ENCODE measurements at regions not wholly inside any gene's neighbourhood (a gene's known extent, or its start where the extent isn't known, plus 50 kb on each side); places are given as distances from the start of the nearest gene placed in this dataset.
"Not testable (repeated sequence)": the region's sequence is repeated elsewhere in the genome, so short reads cannot be mapped to it uniquely, and the experiment has no call there.

DNA sequence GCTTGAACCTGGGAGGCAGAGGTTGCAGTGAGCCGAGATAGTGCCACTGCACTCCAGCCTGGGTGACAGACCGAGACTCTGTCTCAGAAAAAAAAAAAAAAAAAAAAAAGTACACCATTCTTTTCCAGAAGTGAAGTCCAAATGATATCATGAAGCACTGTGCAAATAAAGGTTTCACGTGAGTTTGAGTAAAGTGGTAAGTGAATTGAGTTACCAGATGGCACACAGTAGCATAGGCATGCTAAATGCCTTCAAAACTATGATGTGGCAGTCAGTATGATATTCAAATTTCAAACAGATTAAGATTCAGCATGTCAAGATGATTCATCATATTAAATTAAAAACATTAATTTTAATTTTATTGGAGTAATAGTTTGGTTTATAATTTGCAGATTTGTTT is 195.2 kb downstream of the TAF11L14 start:
- no peak for FAIRE-seq

DNA sequence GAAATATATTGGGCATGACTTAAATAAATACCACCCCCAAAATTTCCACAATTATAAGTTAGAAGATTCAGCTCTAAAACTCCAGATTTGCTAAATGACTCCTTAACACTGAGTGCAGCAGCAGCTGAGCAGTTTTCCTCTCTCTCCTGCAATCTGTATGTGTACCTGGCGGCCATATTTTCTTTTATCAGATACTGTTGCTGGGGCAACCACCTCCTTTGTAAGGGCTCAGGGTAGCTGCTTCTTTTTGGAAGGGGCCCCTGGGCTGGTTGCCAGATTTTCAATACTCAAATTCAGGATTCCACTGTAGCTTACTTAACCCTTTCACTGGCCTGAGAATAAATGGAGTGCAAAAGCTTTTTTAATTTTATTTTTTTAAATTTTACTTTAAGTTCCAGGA is 197.0 kb downstream of the TAF11L14 start:
- no peak for FAIRE-seq

GRCh38 chr5:17832949-17833745 is 198.9 kb downstream of the TAF11L14 start:
- no peak for FAIRE-seq

GRCh38 chr5:17837757-17838156 is 203.5 kb downstream of the TAF11L14 start:
- no peak for FAIRE-seq

- no peak for FAIRE-seq
These were observed 204.2 kb downstream of the TAF11L14 start for GRCh38 chr5:17838469-17838868.

- no peak for FAIRE-seq
These were observed 205.6 kb downstream of the TAF11L14 start for GRCh38 chr5:17839848-17840247.

- no peak for FAIRE-seq
These were observed 212.2 kb downstream of the TAF11L14 start for GRCh38 chr5:17846496-17846895.

- no peak for FAIRE-seq
These were observed 213.0 kb downstream of the TAF11L14 start for GRCh38 chr5:17847286-17847685.

- no peak for FAIRE-seq
These were observed 217.9 kb downstream of the TAF11L14 start for GRCh38 chr5:17852111-17852510.

DNA sequence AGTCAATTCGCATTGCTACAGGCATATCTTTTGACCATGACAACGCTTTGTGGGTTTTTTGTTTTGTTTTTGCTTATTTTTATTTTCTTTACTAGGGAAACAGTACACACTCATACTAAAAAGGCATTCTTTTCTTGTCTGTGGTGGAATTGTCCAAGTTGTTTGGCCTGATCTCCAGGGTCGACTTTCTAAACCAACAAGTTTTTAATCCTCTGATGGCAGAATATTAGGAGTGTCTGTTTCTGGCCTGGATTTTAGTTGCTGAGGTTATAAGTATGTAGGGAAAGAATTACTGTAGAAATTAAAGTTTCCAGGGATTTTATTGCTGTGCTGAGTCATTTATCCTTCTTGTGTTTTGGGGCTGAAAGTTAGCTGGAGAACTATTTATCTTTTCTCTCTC is 218.5 kb downstream of the TAF11L14 start:
- no peak for FAIRE-seq

DNA sequence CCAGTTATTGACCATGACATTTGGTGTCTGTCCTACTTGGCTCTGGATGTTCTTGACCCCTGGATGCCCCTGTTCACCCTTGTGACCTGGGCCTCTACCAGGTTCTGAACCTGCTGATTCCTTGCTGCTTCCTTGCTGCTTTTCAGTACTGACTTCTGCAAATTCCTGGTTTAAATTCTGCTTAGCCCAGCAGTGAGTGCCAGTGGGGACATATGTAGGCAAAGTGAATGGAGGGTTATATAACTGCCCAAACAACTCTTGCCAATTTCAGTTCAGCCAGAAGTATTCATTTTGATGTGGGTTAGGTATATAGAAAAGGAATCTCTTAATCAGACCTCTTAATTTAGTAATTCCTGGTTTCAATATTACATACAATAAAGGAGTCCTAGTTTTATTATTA is 220.6 kb downstream of the TAF11L14 start:
- FAIRE-seq, result no peak

DNA sequence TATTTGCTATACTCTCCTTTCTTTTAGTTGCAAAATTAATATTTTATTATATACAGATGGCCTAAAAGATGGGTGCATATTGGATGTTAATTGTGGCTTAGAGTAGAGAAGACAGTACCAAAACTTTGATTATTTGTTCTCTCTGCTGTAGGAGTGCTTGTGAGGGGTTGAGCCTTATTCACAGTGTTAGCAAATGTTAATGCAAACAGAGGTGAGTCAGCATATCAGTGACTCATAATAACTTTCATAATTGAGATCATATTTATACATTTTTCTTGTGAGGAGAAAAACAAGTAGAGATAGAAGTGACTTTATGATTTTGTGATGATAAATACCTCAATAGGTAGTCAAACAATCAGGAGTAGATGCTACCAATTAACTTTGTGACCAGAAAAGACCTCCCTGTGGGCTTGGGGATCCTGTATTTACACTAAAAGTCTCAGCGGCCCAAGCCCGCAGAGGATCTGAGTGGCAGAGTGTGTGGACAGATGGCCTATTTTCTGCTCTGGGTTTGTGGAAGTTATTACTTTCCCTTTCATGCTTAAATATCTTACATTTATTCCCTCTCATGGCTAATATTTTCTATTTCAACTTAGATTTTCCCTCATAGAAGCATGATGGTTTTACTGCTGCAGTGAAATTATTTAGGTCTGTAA is 226.5 kb downstream of the TAF11L14 start:
- FAIRE-seq, result no peak

GRCh38 chr5:17864903-17865302 is 230.6 kb downstream of the TAF11L14 start:
- not testable (repeated sequence) for FAIRE-seq

- not testable (repeated sequence) for FAIRE-seq
These were observed 231.7 kb downstream of the TAF11L14 start for GRCh38 chr5:17865966-17866365.

- FAIRE-seq, result no peak
These were observed 237.9 kb downstream of the TAF11L14 start for GRCh38 chr5:17872204-17872603.

GRCh38 chr5:17878541-17878940 is 244.3 kb downstream of the TAF11L14 start:
- no peak for FAIRE-seq

- FAIRE-seq, result no peak
These were observed 245.0 kb downstream of the TAF11L14 start for GRCh38 chr5:17879276-17879675.

DNA sequence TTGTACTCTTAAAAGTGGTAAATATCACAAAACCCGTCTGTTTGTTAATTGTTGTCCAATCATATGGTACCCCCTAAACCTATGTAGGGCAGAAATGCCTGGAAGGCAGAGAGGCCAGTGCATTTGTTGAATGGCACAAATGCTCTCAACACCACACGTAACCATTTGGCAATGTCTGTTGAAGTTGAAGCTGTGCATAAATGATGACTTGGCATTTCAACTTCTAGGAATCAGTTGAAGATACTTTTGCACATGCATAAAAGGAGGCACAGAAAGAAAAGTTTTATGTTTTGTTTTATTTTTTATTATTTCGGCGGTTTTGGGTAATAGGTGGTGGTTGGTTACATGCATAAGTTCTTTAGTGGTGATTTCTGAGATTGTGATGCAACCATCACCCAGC is 246.6 kb downstream of the TAF11L14 start:
- no peak for FAIRE-seq

DNA sequence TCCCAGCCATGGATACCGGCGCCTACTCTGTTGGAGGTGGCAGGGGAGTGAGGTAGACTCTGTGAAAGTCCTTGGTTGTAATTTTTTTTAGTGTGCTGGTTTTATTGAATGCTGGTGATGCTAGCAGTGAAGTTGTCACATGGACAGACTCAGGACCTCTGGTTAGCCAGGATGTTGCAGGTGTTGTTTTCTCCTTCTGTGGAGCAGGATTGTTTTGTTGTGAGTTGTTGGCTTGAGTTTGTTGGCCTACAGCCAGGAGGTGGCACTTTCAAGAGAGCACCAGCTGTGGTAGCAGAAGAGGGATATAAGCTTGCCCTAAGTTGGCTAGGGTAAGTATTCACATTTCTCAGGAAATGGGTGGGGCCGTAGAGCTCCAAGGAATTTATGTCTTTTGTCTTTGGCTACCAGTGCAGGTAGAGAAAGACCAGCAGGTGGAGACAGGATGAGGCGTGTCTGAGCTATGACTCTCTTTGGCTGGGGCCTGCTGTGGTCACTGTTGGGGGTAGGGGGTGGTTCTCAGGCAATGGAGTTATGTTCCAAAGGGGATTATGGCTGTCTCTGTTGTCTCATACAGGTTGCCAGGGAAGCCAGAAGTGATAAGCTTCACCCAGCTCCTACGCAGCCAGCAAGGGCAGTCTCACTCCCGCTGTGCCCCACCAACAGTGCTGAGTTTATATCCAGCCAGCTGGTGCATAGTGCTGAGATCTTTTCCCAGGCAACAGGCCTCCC is 248.7 kb downstream of the TAF11L14 start:
- no peak for FAIRE-seq

GRCh38 chr5:17888155-17888554 is 253.9 kb downstream of the TAF11L14 start:
- FAIRE-seq, result no peak

DNA sequence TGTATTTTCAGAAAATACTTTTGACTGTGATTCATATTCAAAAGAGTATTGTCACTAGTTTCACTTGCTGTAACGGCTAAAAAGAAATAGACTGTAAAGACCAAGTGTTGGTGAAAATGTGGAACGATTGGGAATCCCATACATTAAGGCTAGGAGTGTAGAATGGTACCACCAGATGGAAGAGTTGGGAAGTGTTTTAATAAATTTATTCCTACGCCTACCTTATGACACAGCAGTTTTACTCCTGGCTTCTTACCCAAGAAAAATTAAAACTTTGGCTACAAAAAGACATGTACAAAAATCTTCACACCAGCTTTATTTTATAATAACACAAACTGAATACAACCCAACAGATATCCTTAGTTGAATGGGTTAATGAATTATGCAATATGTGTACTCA is 256.2 kb downstream of the TAF11L14 start:
- FAIRE-seq, result no peak

GRCh38 chr5:17891881-17892280 is 257.6 kb downstream of the TAF11L14 start:
- FAIRE-seq, result no peak

GRCh38 chr5:17893026-17893635 is 258.9 kb downstream of the TAF11L14 start:
- no peak for FAIRE-seq
